ENCODE measurements at regions not wholly inside any gene's neighbourhood (a gene's known extent, or its start where the extent isn't known, plus 50 kb on each side); places are given as distances from the start of the nearest gene placed in this dataset.

GRCh38 chr9:23232831-23233230 lies 593.2 kb downstream of the ELAVL2 start:
- TF ChIP-seq CTCF (IDR thresholded peaks at IDR 0.05) = no peak
- Mint-ChIP-seq H3K27me3 (ENCODE audit: low read depth) (no peaks in the 10 kb centered on the region), H3K9me3 (ENCODE audit: low read depth) (no peaks in the 10 kb centered on the region), H3K4me1 (ENCODE audit: low read depth) (no peaks in the 10 kb centered on the region), H3K4me3 (ENCODE audit: unreplicated experiment) (no peak overlapping the region), H3K36me3 (ENCODE audit: low read depth) (no peaks in the 10 kb centered on the region), H3K27ac (ENCODE audit: unreplicated experiment) (no peak overlapping the region)
- no peak for DNase-seq (ENCODE audit: low spot score)

GRCh38 chr9:23243523-23243922 lies 582.5 kb downstream of the ELAVL2 start:
- Mint-ChIP-seq H3K27me3 (ENCODE audit: low read depth) (peaks cover 2% of the 10 kb centered on the region), H3K4me1 (ENCODE audit: low read depth) (no peaks in the 10 kb centered on the region), H3K27ac (ENCODE audit: unreplicated experiment) (no peak overlapping the region), H3K9me3 (ENCODE audit: low read depth) (peaks cover 12% of the 10 kb centered on the region), H3K36me3 (ENCODE audit: low read depth) (peaks cover 2% of the 10 kb centered on the region), H3K4me3 (ENCODE audit: unreplicated experiment) (no peak overlapping the region)
- no peak for TF ChIP-seq CTCF (IDR thresholded peaks at IDR 0.05)
- no peak for DNase-seq (ENCODE audit: low spot score)

- Mint-ChIP-seq H3K36me3 (ENCODE audit: low read depth) (no peaks in the 10 kb centered on the region), H3K9me3 (ENCODE audit: low read depth) (peaks cover 11% of the 10 kb centered on the region), H3K4me1 (ENCODE audit: low read depth) (no peaks in the 10 kb centered on the region), H3K4me3 (ENCODE audit: unreplicated experiment) (no peak overlapping the region), H3K27me3 (ENCODE audit: low read depth) (no peaks in the 10 kb centered on the region), H3K27ac (ENCODE audit: unreplicated experiment) (no peak overlapping the region)
- no peak for DNase-seq (ENCODE audit: low spot score)
- no peak for TF ChIP-seq CTCF (IDR thresholded peaks at IDR 0.05)
Observed at GRCh38 chr9:23245067-23245466, 581.0 kb downstream of the ELAVL2 start.

GRCh38 chr9:23254404-23255184 lies 571.4 kb downstream of the ELAVL2 start:
- peaks cover 11% of the 10 kb centered on the region for H3K9me3 Mint-ChIP-seq (ENCODE audit: low read depth)
- no peak for TF ChIP-seq CTCF (IDR thresholded peaks at IDR 0.05)
- no peak overlapping the region for H3K4me3 Mint-ChIP-seq (ENCODE audit: unreplicated experiment)
- H3K27ac Mint-ChIP-seq (ENCODE audit: unreplicated experiment) = no peak overlapping the region
- no peaks in the 10 kb centered on the region for H3K27me3 Mint-ChIP-seq (ENCODE audit: low read depth)
- H3K4me1 Mint-ChIP-seq (ENCODE audit: low read depth) = no peaks in the 10 kb centered on the region
- no peak for DNase-seq (ENCODE audit: low spot score)
- no peaks in the 10 kb centered on the region for H3K36me3 Mint-ChIP-seq (ENCODE audit: low read depth)

GRCh38 chr9:23255346-23255745 lies 570.7 kb downstream of the ELAVL2 start:
- no peak overlapping the region for H3K27ac Mint-ChIP-seq (ENCODE audit: unreplicated experiment)
- no peaks in the 10 kb centered on the region for H3K4me1 Mint-ChIP-seq (ENCODE audit: low read depth)
- H3K4me3 Mint-ChIP-seq (ENCODE audit: unreplicated experiment) = no peak overlapping the region
- no peaks in the 10 kb centered on the region for H3K27me3 Mint-ChIP-seq (ENCODE audit: low read depth)
- H3K36me3 Mint-ChIP-seq (ENCODE audit: low read depth) = no peaks in the 10 kb centered on the region
- no peak for TF ChIP-seq CTCF (IDR thresholded peaks at IDR 0.05)
- peaks cover 8% of the 10 kb centered on the region for H3K9me3 Mint-ChIP-seq (ENCODE audit: low read depth)
- no peak for DNase-seq (ENCODE audit: low spot score)
